Activated naive CD4-positive, alpha-beta T cell treated with anti-CD3 and anti-CD28 coated beads, Interleukin-2, amount 50 U/mL, for 24 hours (primary cell): ENCODE measurements at regions not wholly inside any gene's neighbourhood (a gene's known extent, or its start where the extent isn't known, plus 50 kb on each side); places are given as distances from the start of the nearest gene placed in this dataset.
"Not testable (repeated sequence)": the region's sequence is repeated elsewhere in the genome, so short reads cannot be mapped to it uniquely, and the experiment has no call there.

Experiments
- H3K27ac Mint-ChIP-seq: one replicate; pipeline ENCODE4 v1.8.0; 2021; ENCODE audit warnings: mild to moderate bottlenecking, mixed read lengths
- H3K27me3 Mint-ChIP-seq: one replicate; pipeline ENCODE4 v1.8.0; 2021; ENCODE audit warnings: mixed read lengths
- H3K36me3 Mint-ChIP-seq: one replicate; pipeline ENCODE4 v1.8.0; 2021; ENCODE audit warnings: mixed read lengths
- H3K4me1 Mint-ChIP-seq: one replicate; pipeline ENCODE4 v1.8.0; 2021; ENCODE audit warnings: mixed read lengths
- H3K4me3 Mint-ChIP-seq: one replicate; pipeline ENCODE4 v1.8.0; 2021; ENCODE audit warnings: mild to moderate bottlenecking, mixed read lengths
- H3K9me3 Mint-ChIP-seq: one replicate; pipeline ENCODE4 v1.8.0; 2021; ENCODE audit warnings: mixed read lengths

DNA sequence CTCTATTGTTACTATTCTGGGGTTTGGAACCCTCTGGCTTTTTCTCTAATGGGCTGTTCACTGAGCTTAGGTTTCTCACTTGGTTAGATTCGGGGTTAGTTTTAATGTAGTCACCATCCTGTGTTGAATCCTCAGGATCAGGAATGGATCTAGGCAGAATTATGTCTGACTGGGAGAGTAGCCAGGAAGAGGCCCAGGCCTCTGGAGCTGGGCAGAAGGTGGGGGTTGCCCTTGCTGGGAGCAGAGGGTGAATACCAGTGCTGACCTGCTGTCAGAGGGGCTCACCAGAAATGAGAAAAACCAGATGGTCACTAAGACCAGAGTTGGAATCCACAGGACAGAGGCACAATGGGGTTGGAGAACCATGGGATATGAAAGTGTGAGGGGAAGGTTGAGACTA, 126.6 kb upstream of the SLC4A4 start:
- no peaks in the 10 kb centered on the region for H3K9me3 Mint-ChIP-seq
- H3K27me3 Mint-ChIP-seq, result no peaks in the 10 kb centered on the region
- H3K36me3 Mint-ChIP-seq, result no peaks in the 10 kb centered on the region
- H3K4me1 Mint-ChIP-seq, result no peaks in the 10 kb centered on the region
- no peak overlapping the region for H3K4me3 Mint-ChIP-seq
- H3K27ac Mint-ChIP-seq, result no peak overlapping the region

DNA sequence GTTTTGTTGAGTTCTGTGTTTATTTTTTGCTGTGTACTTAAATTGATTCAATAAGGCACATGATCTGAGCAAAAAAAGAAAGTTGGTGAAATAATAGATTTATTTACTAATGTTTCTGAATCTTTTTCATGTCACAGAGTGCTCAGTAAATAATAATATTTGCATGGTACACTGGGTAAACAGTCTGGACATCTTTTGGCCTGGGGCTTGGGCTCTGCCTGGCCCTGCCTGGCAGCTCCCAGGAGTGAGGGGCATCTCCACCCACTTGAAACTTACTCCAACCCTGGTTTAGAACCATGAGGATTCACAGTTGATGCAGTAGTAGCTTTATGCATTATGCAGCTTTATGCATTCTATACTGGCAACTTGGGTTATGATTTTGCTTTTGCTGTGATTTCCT, 124.2 kb upstream of the SLC4A4 start:
- Mint-ChIP-seq H3K36me3 (no peaks in the 10 kb centered on the region), H3K9me3 (no peaks in the 10 kb centered on the region), H3K4me1 (no peaks in the 10 kb centered on the region), H3K27ac (no peak overlapping the region), H3K4me3 (no peak overlapping the region), H3K27me3 (no peaks in the 10 kb centered on the region)

DNA sequence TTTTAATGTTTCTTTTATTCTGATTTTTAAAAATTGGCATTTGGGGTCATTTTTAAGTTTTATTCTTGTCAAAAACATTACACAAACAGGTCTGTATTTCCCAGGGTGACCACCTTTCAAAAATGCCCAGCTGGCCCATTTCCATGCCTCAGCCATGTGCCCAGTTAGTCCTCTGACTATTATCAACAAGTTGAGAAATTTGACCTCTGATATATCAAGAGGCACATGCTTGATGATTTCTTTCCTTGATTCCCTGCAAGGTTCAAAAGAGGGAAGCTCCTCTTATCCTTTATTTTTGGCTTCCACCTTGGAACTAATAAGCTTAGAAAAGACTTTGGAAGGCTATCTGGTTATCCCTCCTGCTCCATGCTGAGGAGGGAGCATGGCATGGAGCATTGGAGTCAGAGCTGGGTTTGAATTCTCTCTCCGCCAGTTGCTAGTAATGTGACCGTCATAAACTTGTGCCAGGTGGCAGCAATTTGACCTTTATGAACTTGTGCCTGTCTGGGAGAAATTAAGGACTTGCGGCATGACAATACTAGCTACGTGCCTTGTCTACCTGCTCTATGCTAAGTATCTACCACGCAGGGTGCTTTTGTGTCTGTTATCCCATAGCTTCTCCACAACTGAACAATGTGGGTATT, 122.4 kb upstream of the SLC4A4 start:
- Mint-ChIP-seq H3K27me3 (peaks cover 2% of the 10 kb centered on the region), H3K4me3 (no peak overlapping the region), H3K36me3 (no peaks in the 10 kb centered on the region), H3K9me3 (peaks cover 5% of the 10 kb centered on the region), H3K4me1 (no peaks in the 10 kb centered on the region), H3K27ac (no peak overlapping the region)

DNA sequence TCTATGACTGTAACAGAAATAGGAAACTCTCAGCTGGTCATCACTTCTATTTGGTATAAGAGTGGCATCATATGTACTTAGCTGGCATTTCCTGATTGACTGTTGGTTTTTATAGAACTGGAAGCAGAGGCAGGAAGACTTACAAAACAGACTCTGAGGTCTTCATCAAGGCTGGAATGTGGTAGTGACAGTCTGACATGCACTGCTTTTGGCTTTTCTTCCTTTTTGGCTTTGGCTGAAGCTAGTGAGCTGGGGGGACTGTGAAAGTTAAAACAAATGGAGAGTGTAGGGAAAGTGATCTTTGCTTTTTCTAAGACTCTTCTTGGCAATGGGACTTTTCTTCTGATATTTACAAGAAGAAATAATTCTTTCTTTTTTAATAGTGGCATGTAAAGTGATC, 121.1 kb upstream of the SLC4A4 start:
- Mint-ChIP-seq H3K27me3 (peaks cover 6% of the 10 kb centered on the region), H3K36me3 (no peaks in the 10 kb centered on the region), H3K9me3 (peaks cover 5% of the 10 kb centered on the region), H3K4me1 (no peaks in the 10 kb centered on the region), H3K27ac (no peak overlapping the region), H3K4me3 (no peak overlapping the region)

DNA sequence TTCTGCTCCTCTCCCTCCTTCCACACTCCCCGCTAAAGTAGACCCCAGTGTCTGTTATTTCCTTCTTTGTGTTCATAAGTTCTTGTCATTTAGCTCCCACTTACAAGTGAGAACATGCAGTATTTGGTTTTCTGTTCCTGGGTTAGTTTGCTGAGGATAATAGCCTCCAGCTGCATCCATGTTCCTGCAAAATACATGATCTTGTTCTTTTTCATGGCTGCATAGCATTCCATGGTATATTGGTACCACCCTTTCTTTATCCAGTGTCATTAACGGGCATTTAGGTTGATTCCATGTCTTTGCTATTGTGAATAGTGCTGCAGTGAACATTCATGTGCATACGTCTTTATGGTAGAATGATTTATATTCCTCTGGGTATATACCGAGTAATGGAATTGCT, 118.0 kb upstream of the SLC4A4 start:
- not testable (repeated sequence) for H3K4me3 Mint-ChIP-seq, H3K4me1 Mint-ChIP-seq, H3K9me3 Mint-ChIP-seq, H3K27me3 Mint-ChIP-seq, H3K36me3 Mint-ChIP-seq
- peak overlapping the region; percentile 2 for H3K27ac Mint-ChIP-seq

DNA sequence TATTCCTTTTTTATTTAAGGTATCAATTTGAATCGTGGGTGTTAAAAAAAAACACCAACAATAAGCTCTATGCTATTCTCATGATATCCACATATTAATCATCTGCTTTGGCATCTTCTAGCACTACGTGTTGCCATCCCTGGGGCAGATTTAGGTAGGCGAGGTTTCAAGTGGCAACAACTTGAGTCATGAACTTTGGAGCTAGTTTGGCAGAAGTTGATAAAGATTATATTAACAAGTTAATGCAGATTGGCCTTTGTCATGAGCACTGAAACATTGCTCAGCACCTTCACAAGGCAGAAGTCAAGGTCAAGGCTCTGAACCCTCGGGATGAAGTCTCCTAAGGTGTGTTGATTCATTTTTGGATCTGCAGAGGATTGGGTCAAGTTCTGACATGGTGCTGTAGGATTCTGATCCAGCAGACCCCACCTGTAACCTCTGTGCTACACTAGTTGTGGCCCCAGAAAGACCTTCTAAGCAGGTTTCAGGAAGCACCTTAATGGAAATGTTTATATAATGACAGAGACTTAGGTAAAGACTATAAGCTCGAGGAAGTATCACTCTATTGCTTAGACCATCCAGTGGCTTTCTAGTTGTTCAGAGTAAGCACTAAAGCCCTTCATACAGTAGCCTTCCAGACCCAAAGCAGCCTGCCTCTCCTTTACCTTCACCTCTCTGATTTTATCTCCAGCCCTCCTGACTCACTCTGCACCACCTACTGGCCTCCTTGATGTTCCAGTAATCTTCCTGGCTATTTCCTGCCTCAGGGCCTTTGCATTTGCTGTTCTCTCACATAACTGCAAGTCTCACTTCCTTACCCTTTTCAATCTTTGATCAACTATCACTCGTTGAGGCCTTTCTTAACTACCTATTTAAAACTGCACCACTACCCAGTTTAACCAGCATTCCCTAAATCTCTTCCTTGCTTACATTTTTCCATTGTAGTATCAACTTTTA, 117.0 kb upstream of the SLC4A4 start:
- Mint-ChIP-seq H3K36me3 (no peaks in the 10 kb centered on the region), H3K9me3 (peaks cover 5% of the 10 kb centered on the region), H3K4me3 (no peak overlapping the region), H3K27ac (no peak overlapping the region), H3K4me1 (no peaks in the 10 kb centered on the region), H3K27me3 (peaks cover 9% of the 10 kb centered on the region)

DNA sequence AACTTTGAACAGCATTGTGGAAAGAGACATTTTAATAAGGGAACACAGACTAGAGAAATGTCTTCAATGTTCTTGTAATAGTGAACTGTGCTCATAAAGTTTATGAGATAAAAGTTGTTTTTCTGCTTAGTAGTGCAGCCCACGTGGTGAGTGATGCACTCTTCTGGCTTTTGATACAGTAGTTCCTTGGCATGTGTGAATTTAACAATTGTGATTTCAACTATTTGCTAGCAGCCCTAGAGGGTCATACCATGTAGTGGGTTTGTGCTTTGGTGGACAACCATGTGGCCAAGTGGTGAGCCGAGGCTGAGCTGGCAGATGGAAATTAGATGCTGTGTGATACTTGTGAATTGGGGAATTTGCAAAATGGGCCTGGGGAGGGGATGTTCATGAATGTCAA, 116.2 kb upstream of the SLC4A4 start:
- Mint-ChIP-seq H3K27me3 (peaks cover 10% of the 10 kb centered on the region), H3K36me3 (no peaks in the 10 kb centered on the region), H3K4me3 (no peak overlapping the region), H3K4me1 (no peaks in the 10 kb centered on the region), H3K27ac (no peak overlapping the region), H3K9me3 (peaks cover 5% of the 10 kb centered on the region)

DNA sequence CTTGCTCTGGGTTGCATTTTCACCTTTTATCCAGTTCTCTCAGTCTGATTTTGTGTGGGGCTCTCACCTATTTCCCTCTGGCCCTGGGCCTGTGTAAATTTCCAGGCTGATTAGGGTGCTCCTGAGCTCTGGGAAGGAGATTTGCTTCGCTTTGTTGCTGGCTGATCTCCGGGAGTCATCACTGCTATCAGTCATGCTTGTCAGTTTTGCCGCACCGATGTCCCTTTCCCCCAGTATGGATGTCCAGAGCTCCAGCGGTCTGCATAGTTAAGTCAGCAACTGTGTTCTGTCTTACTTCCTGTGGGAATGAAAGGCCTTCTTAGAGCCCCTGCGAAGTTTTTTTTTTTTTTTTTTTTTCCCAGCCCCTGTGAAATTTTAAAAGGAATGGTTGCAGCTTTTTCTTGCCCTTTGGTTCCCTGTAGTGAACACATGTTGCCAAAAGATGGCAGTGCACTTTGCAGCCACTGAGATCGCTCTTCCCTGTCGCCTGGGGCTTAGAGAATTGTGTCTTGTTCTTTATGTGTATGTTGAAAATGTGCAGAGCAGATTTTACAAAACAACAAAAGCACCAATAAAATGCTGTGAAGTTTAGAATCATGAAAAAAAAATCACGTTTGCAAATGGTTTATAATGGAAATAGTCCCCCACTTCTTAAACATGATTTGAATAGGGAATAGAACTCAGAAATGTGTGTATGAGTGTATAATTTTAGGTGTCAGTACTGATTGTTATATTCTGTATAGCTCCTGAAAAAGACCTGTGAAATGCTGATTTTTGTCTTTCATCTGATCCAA, 109.1 kb upstream of the SLC4A4 start:
- Mint-ChIP-seq H3K4me1 (no peaks in the 10 kb centered on the region), H3K36me3 (no peaks in the 10 kb centered on the region), H3K4me3 (no peak overlapping the region), H3K27me3 (peaks cover 10% of the 10 kb centered on the region), H3K9me3 (no peaks in the 10 kb centered on the region), H3K27ac (no peak overlapping the region)

DNA sequence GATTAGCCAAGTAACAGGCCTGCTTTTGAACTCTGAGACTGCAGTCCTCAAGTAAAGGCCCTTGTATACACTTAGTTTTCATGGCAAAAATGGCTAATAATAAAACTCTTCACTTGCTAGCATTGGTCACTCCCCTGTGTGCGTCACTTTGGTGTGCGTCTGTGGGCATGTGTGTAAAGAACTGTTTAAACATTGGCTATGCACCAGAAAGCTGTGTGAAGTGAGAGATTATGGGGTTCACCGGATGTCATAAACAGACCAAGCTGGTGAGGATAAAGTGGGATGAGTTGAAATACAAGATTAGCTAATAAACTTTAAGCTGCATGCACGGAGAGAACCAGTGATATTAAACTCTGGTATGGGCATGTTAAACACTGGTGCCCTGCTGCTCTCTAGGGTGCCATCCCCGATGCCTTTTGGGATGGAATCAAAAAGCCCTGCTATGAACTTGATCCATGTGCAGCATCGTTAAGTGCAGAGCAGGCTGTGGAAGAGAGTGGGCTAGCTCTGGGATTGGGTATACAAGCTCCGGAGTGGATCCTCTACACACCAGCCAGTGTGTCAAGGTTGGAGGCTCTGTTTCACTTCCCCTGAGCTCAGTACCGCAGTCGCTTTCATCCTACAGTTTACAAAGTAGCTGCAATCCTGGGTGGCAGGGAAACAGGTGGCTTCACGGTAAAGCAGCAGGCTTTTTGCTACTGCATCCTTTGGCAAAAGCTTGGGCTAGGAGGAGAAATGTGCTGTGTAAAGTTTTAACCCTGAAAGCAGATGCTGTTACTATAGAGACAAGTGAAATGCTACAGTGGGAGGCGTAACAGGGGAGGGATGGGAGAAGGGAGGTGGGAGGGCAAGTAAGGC, 108.3 kb upstream of the SLC4A4 start:
- Mint-ChIP-seq H3K27me3 (peaks cover 10% of the 10 kb centered on the region), H3K4me3 (no peak overlapping the region), H3K4me1 (no peaks in the 10 kb centered on the region), H3K27ac (no peak overlapping the region), H3K36me3 (no peaks in the 10 kb centered on the region), H3K9me3 (no peaks in the 10 kb centered on the region)

DNA sequence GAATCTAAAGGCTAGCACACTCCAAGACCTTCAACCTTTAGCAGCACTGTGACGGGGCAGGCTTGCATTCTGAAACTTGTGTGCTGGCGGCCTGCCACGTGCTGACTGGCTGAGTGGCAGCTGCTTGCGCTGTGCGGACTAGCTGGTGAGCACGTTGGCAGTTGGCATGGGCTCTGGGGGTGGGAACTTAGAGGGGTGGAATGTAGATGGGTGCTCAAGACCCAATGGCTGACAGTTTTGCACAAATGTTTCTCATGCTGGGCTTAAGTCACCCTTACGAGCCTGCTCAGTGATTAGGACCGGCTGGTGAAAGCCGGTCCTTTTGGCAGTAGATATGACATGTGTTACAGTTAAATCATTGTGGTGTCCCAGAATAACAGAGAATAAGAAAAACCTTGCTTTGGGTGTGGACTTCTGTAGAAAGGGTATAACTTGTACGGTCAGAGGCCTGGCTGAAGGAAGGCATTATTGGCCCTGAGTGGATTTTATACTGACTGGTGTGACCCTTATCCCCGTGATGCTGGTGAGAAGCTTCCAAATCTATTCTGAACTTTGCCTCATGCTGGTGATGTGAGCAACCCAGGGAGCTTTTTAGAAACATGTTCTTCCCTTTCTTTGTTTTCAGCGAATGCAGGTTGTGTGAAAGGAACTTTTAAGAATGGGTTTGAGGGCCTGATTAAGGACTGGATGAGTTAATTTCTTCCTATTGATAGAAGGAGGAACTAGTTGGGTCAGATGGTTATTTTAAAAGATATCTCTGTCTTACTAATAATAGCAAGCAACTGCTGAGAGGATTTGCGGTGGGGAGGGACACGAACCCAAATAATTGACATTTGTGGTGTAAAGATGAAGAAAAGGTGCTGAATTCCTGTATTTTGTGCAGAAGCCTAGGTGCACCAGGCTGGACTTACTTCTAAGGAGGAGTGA, 107.4 kb upstream of the SLC4A4 start:
- H3K4me1 Mint-ChIP-seq, result no peaks in the 10 kb centered on the region
- H3K36me3 Mint-ChIP-seq, result no peaks in the 10 kb centered on the region
- no peak overlapping the region for H3K4me3 Mint-ChIP-seq
- H3K27me3 Mint-ChIP-seq, result peaks cover 12% of the 10 kb centered on the region
- H3K27ac Mint-ChIP-seq, result no peak overlapping the region
- H3K9me3 Mint-ChIP-seq, result no peaks in the 10 kb centered on the region

DNA sequence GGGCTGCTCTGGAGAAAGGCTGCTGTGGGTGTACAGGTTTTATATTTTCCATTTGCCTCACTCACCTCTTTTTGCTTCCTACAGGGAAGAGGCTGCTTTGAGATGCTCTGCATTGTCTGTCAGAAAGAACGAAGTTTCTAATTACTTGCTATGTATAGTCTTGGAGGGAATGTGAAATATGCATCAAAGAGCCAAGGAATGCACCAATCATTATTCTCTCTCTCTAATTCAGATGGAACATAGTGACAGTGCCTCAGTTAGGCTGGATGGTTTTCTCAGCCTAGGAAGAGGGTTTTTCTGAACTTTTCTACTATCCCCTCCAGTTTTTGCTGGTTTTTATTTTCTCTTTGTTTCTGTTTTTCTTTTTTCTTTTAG, 106.8 kb upstream of the SLC4A4 start:
- H3K4me3 Mint-ChIP-seq, result no peak overlapping the region
- no peaks in the 10 kb centered on the region for H3K9me3 Mint-ChIP-seq
- H3K27me3 Mint-ChIP-seq, result peaks cover 12% of the 10 kb centered on the region
- H3K27ac Mint-ChIP-seq, result no peak overlapping the region
- no peaks in the 10 kb centered on the region for H3K36me3 Mint-ChIP-seq
- no peaks in the 10 kb centered on the region for H3K4me1 Mint-ChIP-seq

DNA sequence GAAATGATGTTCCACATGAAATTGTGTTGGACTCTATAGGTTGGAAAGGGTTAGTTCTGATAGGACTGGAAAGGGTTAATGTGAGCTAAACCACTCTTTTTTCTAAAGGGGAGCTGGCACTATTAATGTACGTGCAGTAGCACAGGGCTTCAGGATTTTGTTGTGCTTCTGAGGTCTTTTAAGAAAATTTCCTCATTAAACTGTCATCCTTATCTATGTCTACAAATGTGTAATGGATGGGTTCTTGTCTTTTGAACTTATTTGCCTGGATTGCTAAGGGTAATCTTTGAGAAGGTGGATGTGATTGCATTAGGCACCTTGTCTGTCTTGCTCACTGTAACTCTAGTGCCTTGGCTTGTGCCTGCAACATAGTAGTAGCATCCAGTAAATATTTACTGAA, 106.0 kb upstream of the SLC4A4 start:
- Mint-ChIP-seq H3K27ac (no peak overlapping the region), H3K9me3 (no peaks in the 10 kb centered on the region), H3K36me3 (no peaks in the 10 kb centered on the region), H3K4me3 (no peak overlapping the region), H3K4me1 (no peaks in the 10 kb centered on the region), H3K27me3 (peaks cover 11% of the 10 kb centered on the region)

DNA sequence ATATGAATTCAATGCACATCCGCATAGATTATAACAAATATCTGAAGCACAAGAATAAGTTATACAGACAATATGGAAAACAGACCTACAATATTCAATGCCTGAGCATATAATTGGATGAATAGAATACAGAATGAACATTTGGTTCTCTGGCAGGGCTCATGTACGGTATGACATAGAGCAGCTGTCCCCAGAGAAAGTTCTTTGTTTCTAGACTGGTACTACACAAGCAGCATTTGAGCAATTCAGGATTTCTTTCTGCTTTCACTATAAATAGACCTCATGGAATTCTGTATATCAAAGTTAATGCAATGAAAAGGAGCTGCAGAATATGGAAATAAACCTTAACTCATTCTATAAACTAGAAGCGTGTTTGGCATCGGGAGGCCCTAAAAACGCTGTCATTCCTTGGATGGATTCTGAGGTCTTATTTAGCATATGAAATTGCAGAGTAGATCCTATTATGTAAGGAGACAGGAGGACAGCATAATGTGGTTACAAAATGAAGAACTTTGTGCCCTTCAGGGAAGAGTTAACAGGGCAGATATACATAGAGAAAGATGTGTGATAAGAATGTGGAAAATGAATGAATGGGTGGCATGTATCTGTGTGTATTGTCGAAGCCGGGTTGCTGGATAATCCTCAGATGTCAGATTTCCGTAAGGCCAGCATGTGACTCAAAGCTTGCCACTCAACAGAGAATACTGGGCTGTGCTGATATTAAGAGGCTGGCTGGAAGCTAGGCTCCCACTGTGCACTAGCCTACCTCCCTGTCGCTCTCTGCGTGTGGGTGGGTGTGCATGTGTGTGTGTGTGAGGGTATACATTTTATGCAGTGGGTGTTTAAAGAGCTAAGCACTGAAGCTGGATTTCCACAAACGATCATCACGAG, 103.3 kb upstream of the SLC4A4 start:
- no peak overlapping the region for H3K4me3 Mint-ChIP-seq
- no peak overlapping the region for H3K27ac Mint-ChIP-seq
- no peaks in the 10 kb centered on the region for H3K9me3 Mint-ChIP-seq
- peaks cover 9% of the 10 kb centered on the region for H3K27me3 Mint-ChIP-seq
- no peaks in the 10 kb centered on the region for H3K4me1 Mint-ChIP-seq
- H3K36me3 Mint-ChIP-seq, result no peaks in the 10 kb centered on the region

DNA sequence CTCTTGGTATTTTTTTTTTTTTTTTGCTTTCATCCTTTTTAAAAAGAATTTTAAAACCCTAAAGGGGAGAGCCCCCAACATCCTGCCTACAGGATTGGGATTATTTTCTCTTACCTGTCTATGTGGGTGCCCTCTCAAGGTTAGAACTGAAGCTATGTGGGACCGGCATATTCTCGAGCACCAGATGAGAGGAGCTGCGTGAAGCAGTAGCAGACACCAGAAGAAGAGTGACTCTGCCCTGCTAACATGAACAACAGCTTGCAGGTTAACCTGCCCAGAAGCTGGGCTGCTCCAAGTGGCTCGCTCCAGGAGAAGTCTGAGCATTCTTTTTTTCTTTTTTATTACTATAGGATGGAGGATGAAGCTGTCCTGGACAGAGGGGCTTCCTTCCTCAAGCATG, 102.6 kb upstream of the SLC4A4 start:
- H3K9me3 Mint-ChIP-seq, result no peaks in the 10 kb centered on the region
- H3K36me3 Mint-ChIP-seq, result no peaks in the 10 kb centered on the region
- no peak overlapping the region for H3K4me3 Mint-ChIP-seq
- H3K27me3 Mint-ChIP-seq, result peaks cover 9% of the 10 kb centered on the region
- no peaks in the 10 kb centered on the region for H3K4me1 Mint-ChIP-seq
- H3K27ac Mint-ChIP-seq, result no peak overlapping the region
